ENCODE measurements at regions not wholly inside any gene's neighbourhood (a gene's known extent, or its start where the extent isn't known, plus 50 kb on each side); places are given as distances from the start of the nearest gene placed in this dataset.

DNA sequence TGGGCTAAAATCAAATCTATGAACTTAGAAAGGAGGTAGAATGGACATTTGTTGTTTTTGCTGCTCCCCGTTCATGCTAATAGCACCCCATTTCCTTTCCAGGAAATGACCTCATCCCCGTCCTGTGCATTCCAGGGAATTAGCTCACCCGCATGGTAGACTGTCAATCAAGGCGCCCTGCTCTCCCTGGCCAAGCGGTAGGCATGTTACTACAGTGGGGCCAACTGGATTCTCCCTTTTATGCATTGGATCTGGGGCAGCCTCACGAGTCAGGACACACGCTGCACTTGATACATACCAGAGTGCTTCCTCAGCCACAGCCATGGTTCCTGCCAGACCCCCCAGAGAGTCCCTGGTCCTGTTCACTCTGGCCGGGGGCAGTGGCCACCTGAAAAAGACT, 111.0 kb upstream of the PTCH1 start:
- Histone ChIP-seq H3K4me2 (no peak overlapping the region), H2AFZ (peak overlapping the region; percentile 32; the same call in 1 of the 2 replicates), H3K27me3 (ENCODE audit: insufficient read depth) (no peaks in the 10 kb centered on the region), H3F3A (replicated peaks; ENCODE audit: low read depth) (no peaks in the 10 kb centered on the region), H3K4me3 (no peak overlapping the region), H3K79me2 (replicated peaks; ENCODE audit: insufficient read depth) (no peaks in the 10 kb centered on the region), H4K20me1 (replicated peaks; ENCODE audit: insufficient read depth) (no peaks in the 10 kb centered on the region), H3K9me2 (ENCODE audit: insufficient read depth) (peaks cover 10% of the 10 kb centered on the region), H3K27ac (ENCODE audit: low read depth) (no peak overlapping the region), H3K4me1 (ENCODE audit: insufficient read depth) (no peaks in the 10 kb centered on the region), H3K36me3 (ENCODE audit: insufficient read depth) (no peaks in the 10 kb centered on the region)
- ATAC-seq (no peak), DNase-seq (ENCODE audit: low spot score) (no peak)
- peaks cover 9% of the 10 kb centered on the region for H3K4me1 Mint-ChIP-seq
- TF ChIP-seq EZH2 (IDR thresholded peaks at IDR 0.05; ENCODE audit: low read depth, unreplicated experiment) (no peak), ETS1 (IDR thresholded peaks at IDR 0.05) (no peak), ZNF462 (CRISPR knock-in tag; IDR thresholded peaks at IDR 0.05) (no peak), CREB1 (CRISPR knock-in tag; IDR thresholded peaks at IDR 0.05; ENCODE audit: low read depth) (no peak), ZNF331 (CRISPR knock-in tag; IDR thresholded peaks at IDR 0.05; ENCODE audit: low read depth) (no peak), REST (IDR thresholded peaks at IDR 0.05; ENCODE audit: unreplicated experiment) (no peak), EZH2phosphoT487 (IDR thresholded peaks at IDR 0.05; ENCODE audit: unreplicated experiment) (no peak), POLR2AphosphoS5 (IDR thresholded peaks at IDR 0.05; ENCODE audit: low read depth) (no peak), CTCF (conservative IDR thresholded peaks at IDR 0.05; ENCODE audit: low read depth in 2 of 2) (no peak), NANOG (IDR thresholded peaks at IDR 0.05; ENCODE audit: borderline replicate concordance) (no peak), ZNF114 (CRISPR knock-in tag; IDR thresholded peaks at IDR 0.05) (no peak), JUNB (IDR thresholded peaks at IDR 0.05; ENCODE audit: unreplicated experiment) (no peak), STAT1 (IDR thresholded peaks at IDR 0.05; ENCODE audit: unreplicated experiment) (no peak)
- H3K27ac Mint-ChIP-seq: no peak overlapping the region
- no peaks in the 10 kb centered on the region; the same call in 1 of the 3 replicates for H3K9me3 Mint-ChIP-seq
- H3K27me3 Mint-ChIP-seq (ENCODE audit: insufficient read depth, low read depth, poor library complexity): peaks cover 5% of the 10 kb centered on the region
- no peaks in the 10 kb centered on the region for H3K36me3 Mint-ChIP-seq (ENCODE audit: low read depth)
- H3K4me3 Mint-ChIP-seq: no peak overlapping the region

All from GM23338 (cell line).